Aorta (tissue), 5 donors: ENCODE measurements at regions not wholly inside any gene's neighbourhood (a gene's known extent, or its start where the extent isn't known, plus 50 kb on each side); places are given as distances from the start of the nearest gene placed in this dataset.

Experiments
- ATAC-seq: fragments of 200-7000 bp; cut with Tn5 transposase; one replicate; pipeline ENCODE4 v1.9.1; 2022; ENCODE audit warnings: moderate library complexity; ENCODE audit not compliant: low FRiP score
- DNase-seq, 2 donors: peaks; one replicate each; pipeline ENCODE4 v3.0.0-alpha.2; 2020
- H3K27ac ChIP-seq, 2 donors: one replicate each; pipeline ENCODE4 v1.5.1; 2013; ENCODE audit warnings: low read length in 2 of 2, mild to moderate bottlenecking in 2 of 2, moderate library complexity in 2 of 2, control low read depth in 1 of 2, inconsistent platforms in 1 of 2, low read depth in 1 of 2
- H3K27me3 ChIP-seq, 2 donors: one replicate each; pipeline ENCODE4 v1.6.1; 2013; ENCODE audit warnings: control low read depth in 1 of 2, low read length in 1 of 2, mild to moderate bottlenecking in 1 of 2, moderate library complexity in 1 of 2; ENCODE audit not compliant: insufficient read depth in 2 of 2, control insufficient read depth in 1 of 2
- H3K36me3 ChIP-seq, 2 donors: one replicate each; pipeline ENCODE4 v1.6.1; 2013; ENCODE audit warnings: control low read depth in 1 of 2, low read length in 1 of 2, mild to moderate bottlenecking in 1 of 2; ENCODE audit not compliant: insufficient read depth in 2 of 2, control insufficient read depth in 1 of 2
- H3K4me1 ChIP-seq, 2 donors: one replicate each; pipeline ENCODE4 v1.6.1; 2013; ENCODE audit warnings: low read length in 2 of 2, control low read depth in 1 of 2, mild to moderate bottlenecking in 1 of 2, moderate library complexity in 1 of 2; ENCODE audit not compliant: insufficient read depth in 2 of 2, control insufficient read depth in 1 of 2
- H3K4me3 ChIP-seq, 2 donors: one replicate each; pipeline ENCODE4 v1.5.1; 2013; ENCODE audit warnings: low read length in 2 of 2, control low read depth in 1 of 2, mild to moderate bottlenecking in 1 of 2
- H3K9me3 ChIP-seq: one replicate; pipeline ENCODE4 v1.6.1; 2013; ENCODE audit warnings: mild to moderate bottlenecking, low read length; ENCODE audit not compliant: control insufficient read depth
- WGBS, 2 donors: extraction: QIAGEN DNeasy Blood & Tissue Kit; methylation state at CpG; one replicate each; pipeline ENCODE4 v1.1.7; 2013; 5-methylcytosine and 5-hydroxymethylcytosine counted together
- intact Hi-C, 2 donors: fragments of 100-400 bp; cut with DNase I; formaldehyde crosslinking; loops; one replicate each; pipeline versions ENCODE4 v1.14.2 to v1.15.0; 2022
- donor health status: healthy with polysubstance abuse.
- donor health status: Bipolar disorder and iron deficiency.
- donor health status: DM: no; HTN: no; CAD: no.
- donor health status: DM: no; HTN: no; CAD: no.
- donor health status: DM: yes; HTN: yes; CAD: no.

- WGBS, 2 donors: 84 to 85% methylated on average over 3 of the region's 3 CpGs
- H3K4me1 ChIP-seq: no peaks in the 10 kb centered on the region
- intact Hi-C loops: no loop called here
- H3K27me3 ChIP-seq: no peaks in the 10 kb centered on the region
- no peak overlapping the region for H3K27ac ChIP-seq
- DNase-seq: no peak
- ATAC-seq: no peak
- H3K9me3 ChIP-seq: no peaks in the 10 kb centered on the region
- no peaks in the 10 kb centered on the region for H3K36me3 ChIP-seq
- H3K4me3 ChIP-seq: no peak overlapping the region
These were observed 50.0 kb upstream of the ALDH1B1 start for GRCh38 chr9:38342532-38342931.

- intact Hi-C loops: no loop called here
- H3K4me1 ChIP-seq: no peaks in the 10 kb centered on the region
- WGBS, 2 donors: 95 to 96% methylated on average over 4 of the region's 4 CpGs
- no peak overlapping the region for H3K4me3 ChIP-seq
- no peak overlapping the region for H3K27ac ChIP-seq
- DNase-seq (no peak), ATAC-seq (no peak)
- H3K9me3 ChIP-seq: no peaks in the 10 kb centered on the region
- no peaks in the 10 kb centered on the region for H3K36me3 ChIP-seq
- no peaks in the 10 kb centered on the region for H3K27me3 ChIP-seq
These were observed 50.4 kb upstream of the ALDH1B1 start for GRCh38 chr9:38342096-38342495.

- Histone ChIP-seq H3K4me1 (no peaks in the 10 kb centered on the region), H3K27me3 (no peaks in the 10 kb centered on the region), H3K27ac (no peak overlapping the region), H3K9me3 (no peaks in the 10 kb centered on the region), H3K4me3 (no peak overlapping the region), H3K36me3 (no peaks in the 10 kb centered on the region)
- intact Hi-C loops: loop anchor here in 1 of 2 donors (10.0 kb wide), 1 partner anchor 55 kb away; no protein-coding TSS in a partner anchor
- 37 to 61% methylated on average over 2 of the region's 2 CpGs for WGBS, 2 donors
- peak; percentile 55 for ATAC-seq
- DNase-seq: peak in 1 of 2 donors; percentile 54
These were observed 53.0 kb upstream of the ALDH1B1 start for GRCh38 chr9:38339496-38339895.

- intact Hi-C loops: loop anchor here in 1 of 2 donors (10.0 kb wide), 1 partner anchor 54 kb away; no protein-coding TSS in a partner anchor
- Histone ChIP-seq H3K9me3 (no peaks in the 10 kb centered on the region), H3K4me1 (no peaks in the 10 kb centered on the region), H3K27me3 (no peaks in the 10 kb centered on the region), H3K27ac (no peak overlapping the region), H3K4me3 (no peak overlapping the region), H3K36me3 (no peaks in the 10 kb centered on the region)
- ATAC-seq: no peak
- WGBS, 2 donors: 20% methylated on average over 3 of the region's 3 CpGs
- DNase-seq: peak in 1 of 2 donors; percentile 68
These were observed 53.4 kb upstream of the ALDH1B1 start for GRCh38 chr9:38339087-38339486.

GRCh38 chr9:38338342-38339018 is 54.0 kb upstream of the ALDH1B1 start:
- Histone ChIP-seq H3K4me1 (no peaks in the 10 kb centered on the region), H3K36me3 (no peaks in the 10 kb centered on the region), H3K27me3 (no peaks in the 10 kb centered on the region), H3K27ac (no peak overlapping the region), H3K4me3 (no peak overlapping the region), H3K9me3 (no peaks in the 10 kb centered on the region)
- 44% methylated on average over 5 of the region's 5 CpGs for WGBS, 2 donors
- DNase-seq (no peak), ATAC-seq (no peak)
- intact Hi-C loops: loop anchor here in 1 of 2 donors (10.0 kb wide), 1 partner anchor 54 kb away; no protein-coding TSS in a partner anchor

GRCh38 chr9:38337706-38338264 is 54.7 kb upstream of the ALDH1B1 start:
- H3K36me3 ChIP-seq: no peaks in the 10 kb centered on the region
- H3K4me3 ChIP-seq: no peak overlapping the region
- ATAC-seq (no peak), DNase-seq (no peak)
- WGBS, 2 donors: 70 to 78% methylated on average over 9 of the region's 9 CpGs
- H3K27ac ChIP-seq: no peak overlapping the region
- no peaks in the 10 kb centered on the region for H3K9me3 ChIP-seq
- no peaks in the 10 kb centered on the region for H3K4me1 ChIP-seq
- H3K27me3 ChIP-seq: no peaks in the 10 kb centered on the region
- intact Hi-C loops: loop anchor here in 1 of 2 donors (10.0 kb wide), 1 partner anchor 53 kb away; no protein-coding TSS in a partner anchor

GRCh38 chr9:38337181-38337580 is 55.3 kb upstream of the ALDH1B1 start:
- intact Hi-C loops: loop anchor here in 1 of 2 donors (10.0 kb wide), 1 partner anchor 52 kb away; no protein-coding TSS in a partner anchor
- no peak overlapping the region for H3K27ac ChIP-seq
- 76 to 86% methylated on average over 7 of the region's 7 CpGs for WGBS, 2 donors
- no peaks in the 10 kb centered on the region for H3K27me3 ChIP-seq
- H3K36me3 ChIP-seq: no peaks in the 10 kb centered on the region
- DNase-seq: no peak
- no peaks in the 10 kb centered on the region for H3K9me3 ChIP-seq
- ATAC-seq: no peak
- H3K4me3 ChIP-seq: no peak overlapping the region
- H3K4me1 ChIP-seq: no peaks in the 10 kb centered on the region

GRCh38 chr9:38336341-38336740 is 56.2 kb upstream of the ALDH1B1 start:
- Histone ChIP-seq H3K4me3 (no peak overlapping the region), H3K27me3 (no peaks in the 10 kb centered on the region), H3K27ac (no peak overlapping the region), H3K36me3 (no peaks in the 10 kb centered on the region), H3K4me1 (no peaks in the 10 kb centered on the region), H3K9me3 (no peaks in the 10 kb centered on the region)
- 41 to 58% methylated on average over 8 of the region's 8 CpGs for WGBS, 2 donors
- ATAC-seq (no peak), DNase-seq (no peak)
- intact Hi-C loops: loop anchor here in 1 of 2 donors (10.0 kb wide), 1 partner anchor 52 kb away; no protein-coding TSS in a partner anchor

GRCh38 chr9:38335686-38336085 is 56.8 kb upstream of the ALDH1B1 start:
- Histone ChIP-seq H3K4me1 (no peaks in the 10 kb centered on the region), H3K4me3 (no peak overlapping the region), H3K27me3 (no peaks in the 10 kb centered on the region), H3K9me3 (no peaks in the 10 kb centered on the region), H3K36me3 (no peaks in the 10 kb centered on the region), H3K27ac (no peak overlapping the region)
- ATAC-seq (no peak), DNase-seq (no peak)
- WGBS, 2 donors: 99 to 100% methylated on average over 1 of the region's 1 CpG
- intact Hi-C loops: loop anchor here in 1 of 2 donors (10.0 kb wide), 1 partner anchor 51 kb away; no protein-coding TSS in a partner anchor
